H1 (cell line): ENCODE measurements at regions not wholly inside any gene's neighbourhood (a gene's known extent, or its start where the extent isn't known, plus 50 kb on each side); places are given as distances from the start of the nearest gene placed in this dataset.

ENCODE experiments used
- CTCF ChIA-PET: fragments of 300-600 bp; sonication (Branson Sonifier 250); formaldehyde crosslinking; loops from one replicate; lab custom pipeline; 2021; ENCODE audit not compliant: partially characterized antibody; lab: Charles Lee
- POLR2A ChIA-PET: fragments of 300-600 bp; sonication (Branson Sonifier 250); formaldehyde crosslinking; loops from one replicate; lab custom pipeline; 2021; ENCODE audit warnings: inconsistent platforms; ENCODE audit not compliant: partially characterized antibody; lab: Charles Lee
- DNase-seq, 2 experiments: peaks; one replicate each; pipeline versions ENCODE4 v3.0.0 to v3.0.0-alpha.2; 2010 to 2022; ENCODE audit warnings: low spot score in 2 of 2, low read depth in 1 of 2, mixed read lengths in 1 of 2
- FAIRE-seq: peaks from 2 replicates; lab custom pipeline; 2011; peaks lifted over from hg19 to GRCh38; lab: Jason Lieb, UNC
- H2AFZ ChIP-seq: 2 replicates; pipeline ENCODE4 v1.8.1; 2012; ENCODE audit warnings: low read length, inconsistent platforms
- H2AK5ac ChIP-seq: 2 replicates; pipeline ENCODE4 v1.6.1; 2013; ENCODE audit warnings: low read depth, low read length
- H2BK120ac ChIP-seq: replicated peaks from 2 replicates; pipeline ENCODE3; 2013; ENCODE audit warnings: low read depth, low read length, inconsistent platforms
- H2BK12ac ChIP-seq: 2 replicates; pipeline ENCODE4 v1.6.1; 2013; ENCODE audit warnings: low read depth, low read length
- H2BK15ac ChIP-seq: 2 replicates; pipeline ENCODE4 v1.6.1; 2013; ENCODE audit warnings: low read length
- H2BK20ac ChIP-seq: 2 replicates; pipeline ENCODE4 v1.6.1; 2013; ENCODE audit warnings: low read length
- H2BK5ac ChIP-seq: 2 replicates; pipeline ENCODE4 v1.6.1; 2013; ENCODE audit warnings: low read depth, low read length
- H3K14ac ChIP-seq: 2 replicates; pipeline ENCODE4 v1.6.1; 2013; ENCODE audit warnings: inconsistent platforms; ENCODE audit not compliant: insufficient read length
- H3K18ac ChIP-seq: 2 replicates; pipeline ENCODE4 v1.6.1; 2013; ENCODE audit warnings: low read length; ENCODE audit errors: extremely low read depth
- H3K23ac ChIP-seq: 2 replicates; pipeline ENCODE4 v1.6.1; 2013; ENCODE audit warnings: inconsistent platforms; ENCODE audit not compliant: insufficient read length
- H3K23me2 ChIP-seq: 2 replicates; pipeline ENCODE4 v1.6.1; 2013; ENCODE audit warnings: low read depth, low read length
- H3K27ac ChIP-seq: 2 replicates; pipeline ENCODE4 v1.6.1; 2011; ENCODE audit warnings: low read depth, low read length, inconsistent platforms
- H3K27me3 ChIP-seq, 4 experiments: replicated peaks in 1 of 4; 1 replicate in 1 of 4; 2 replicates in 3 of 4; pipeline versions ENCODE4 v1.6.1 to v1.8.1; 2011 to 2013; ENCODE audit warnings: low read length in 3 of 4, mild to moderate bottlenecking in 3 of 4, inconsistent platforms in 2 of 4, mixed read lengths in 2 of 4, moderate library complexity in 1 of 4; ENCODE audit not compliant: control insufficient read depth in 3 of 4, insufficient read depth in 3 of 4; ENCODE audit errors: extremely low read depth in 1 of 4
- H3K36me3 ChIP-seq, 4 experiments: 2 replicates each; pipeline versions ENCODE4 v1.6.1 to v1.8.1; 2011 to 2013; ENCODE audit warnings: mild to moderate bottlenecking in 4 of 4, low read length in 3 of 4, moderate library complexity in 2 of 4, control low read depth in 1 of 4, inconsistent platforms in 1 of 4; ENCODE audit not compliant: insufficient read depth in 4 of 4, control insufficient read depth in 2 of 4
- H3K4ac ChIP-seq: replicated peaks from 2 replicates; pipeline ENCODE3; 2013; ENCODE audit warnings: low read length, low read depth, mixed read lengths, inconsistent platforms; ENCODE audit not compliant: insufficient read length
- H3K4me1 ChIP-seq, 4 experiments: replicated peaks in 1 of 4; 1 replicate in 1 of 4; 2 replicates in 3 of 4; pipeline versions ENCODE4 v1.6.1 to v1.8.1; 2011 to 2013; ENCODE audit warnings: low read length in 3 of 4, inconsistent platforms in 2 of 4, mixed read lengths in 1 of 4; ENCODE audit not compliant: insufficient read depth in 4 of 4, control insufficient read depth in 3 of 4
- H3K4me2 ChIP-seq, 2 experiments: 2 replicates each; pipeline versions ENCODE4 v1.6.1 to v1.8.1; 2011 to 2013; ENCODE audit warnings: low read depth in 2 of 2, low read length in 2 of 2, control low read depth in 1 of 2, inconsistent platforms in 1 of 2, mild to moderate bottlenecking in 1 of 2; ENCODE audit not compliant: insufficient read depth in 1 of 2
- H3K4me3 ChIP-seq, 4 experiments: fragments of 200-600, 300-600 bp in 1 of 4; sonication (generic), shearing (Covaris generic), sonication (Bioruptor Twin) in 1 of 4; 2 replicates each; pipeline versions ENCODE4 v1.5.1 to v1.8.1; 2011 to 2016; ENCODE audit warnings: low read length in 4 of 4, low read depth in 3 of 4, control low read depth in 2 of 4, inconsistent platforms in 2 of 4, mild to moderate bottlenecking in 2 of 4, mixed read lengths in 1 of 4, moderate library complexity in 1 of 4; ENCODE audit not compliant: insufficient read depth in 2 of 4; ENCODE audit errors: extremely low read depth in 1 of 4
- H3K56ac ChIP-seq: replicated peaks from 2 replicates; pipeline ENCODE3; 2013; ENCODE audit warnings: low read depth, mild to moderate bottlenecking, mixed read lengths, low read length, inconsistent platforms; ENCODE audit not compliant: insufficient read length
- H3K79me1 ChIP-seq: 2 replicates; pipeline ENCODE4 v1.6.1; 2013; ENCODE audit warnings: low read depth, low read length, control low read depth
- H3K79me2 ChIP-seq, 2 experiments: 2 replicates each; pipeline versions ENCODE4 v1.6.1 to v1.8.1; 2012 to 2013; ENCODE audit warnings: low read length in 2 of 2, mild to moderate bottlenecking in 2 of 2, inconsistent platforms in 1 of 2; ENCODE audit not compliant: insufficient read depth in 2 of 2, control insufficient read depth in 1 of 2
- H3K9ac ChIP-seq, 4 experiments: replicated peaks in 1 of 4; 1 replicate in 1 of 4; 2 replicates in 3 of 4; pipeline versions ENCODE4 v1.6.1 to v1.8.1; 2011 to 2013; ENCODE audit warnings: low read depth in 3 of 4, low read length in 3 of 4, control low read depth in 2 of 4, mild to moderate bottlenecking in 2 of 4, moderate library complexity in 2 of 4, inconsistent platforms in 1 of 4; ENCODE audit errors: extremely low read depth in 1 of 4
- H3K9me3 ChIP-seq, 2 experiments: 2 replicates each; pipeline versions ENCODE4 v1.6.1 to v1.8.1; 2012 to 2013; ENCODE audit warnings: mild to moderate bottlenecking in 2 of 2, moderate library complexity in 2 of 2, control low read depth in 1 of 2, inconsistent platforms in 1 of 2, low read depth in 1 of 2, low read length in 1 of 2, mixed read lengths in 1 of 2; ENCODE audit not compliant: insufficient read depth in 2 of 2
- H4K20me1 ChIP-seq, 2 experiments: replicated peaks in 1 of 2; 2 replicates each; pipeline versions ENCODE3 to v1.8.1; 2011 to 2013; ENCODE audit warnings: inconsistent platforms in 2 of 2, low read length in 2 of 2, mild to moderate bottlenecking in 1 of 2; ENCODE audit not compliant: insufficient read depth in 2 of 2, control insufficient read depth in 1 of 2
- H4K5ac ChIP-seq: 2 replicates; pipeline ENCODE4 v1.6.1; 2013; ENCODE audit warnings: low read length, low read depth, mixed read lengths, inconsistent platforms; ENCODE audit not compliant: insufficient read length
- H4K8ac ChIP-seq: 2 replicates; pipeline ENCODE4 v1.8.0; 2013; ENCODE audit warnings: mild to moderate bottlenecking, moderate library complexity, low read length, inconsistent platforms; ENCODE audit not compliant: insufficient read depth; ENCODE audit errors: extremely low read depth
- H4K91ac ChIP-seq: replicated peaks from 2 replicates; pipeline ENCODE3; 2013; ENCODE audit warnings: low read length, mixed read lengths, inconsistent platforms; ENCODE audit not compliant: insufficient read length
- GABPA ChIP-seq: IDR thresholded peaks from 2 replicates; pipeline ENCODE4 v1.6.1; 2011; ENCODE audit warnings: mild to moderate bottlenecking, low read length, moderate library complexity, borderline replicate concordance; ENCODE audit not compliant: insufficient read depth
- POLR2A ChIP-seq, 2 experiments: IDR thresholded peaks; 1 replicate in 1 of 2; 2 replicates in 1 of 2; pipeline ENCODE4 v1.6.1; 2011; ENCODE audit warnings: low read depth in 2 of 2, low read length in 2 of 2, mild to moderate bottlenecking in 2 of 2; ENCODE audit errors: control extremely low read depth in 1 of 2
- SIN3A ChIP-seq, 2 experiments: IDR thresholded peaks in 1 of 2; conservative IDR thresholded peaks in 1 of 2; 2 replicates each; pipeline ENCODE4 v1.6.1; 2011 to 2012; ENCODE audit warnings: low read length in 2 of 2, improper control_type of control experiment in 1 of 2, low read depth in 1 of 2, mild to moderate bottlenecking in 1 of 2
- SRF ChIP-seq: IDR thresholded peaks from 2 replicates; pipeline ENCODE4 v1.6.1; 2011; ENCODE audit warnings: mild to moderate bottlenecking, low read depth, low read length, moderate library complexity
- WGBS, 2 experiments: shearing (Covaris generic) in 1 of 2; methylation state at CpG; one replicate each; pipeline versions ENCODE4 v1.1.6 to v1.1.7; 2013 to 2015; ENCODE audit warnings: low lambda C conversion rate in 2 of 2, mixed read lengths in 2 of 2, inconsistent platforms in 1 of 2, low coverage in 1 of 2, missing lambda C conversion rate in 1 of 2; ENCODE audit not compliant: insufficient replicate concordance in 2 of 2, insufficient coverage in 1 of 2, insufficient read length in 1 of 2; ENCODE audit errors: extremely low coverage in 1 of 2, missing lambda C conversion rate in 1 of 2; 5-methylcytosine and 5-hydroxymethylcytosine counted together

DNA sequence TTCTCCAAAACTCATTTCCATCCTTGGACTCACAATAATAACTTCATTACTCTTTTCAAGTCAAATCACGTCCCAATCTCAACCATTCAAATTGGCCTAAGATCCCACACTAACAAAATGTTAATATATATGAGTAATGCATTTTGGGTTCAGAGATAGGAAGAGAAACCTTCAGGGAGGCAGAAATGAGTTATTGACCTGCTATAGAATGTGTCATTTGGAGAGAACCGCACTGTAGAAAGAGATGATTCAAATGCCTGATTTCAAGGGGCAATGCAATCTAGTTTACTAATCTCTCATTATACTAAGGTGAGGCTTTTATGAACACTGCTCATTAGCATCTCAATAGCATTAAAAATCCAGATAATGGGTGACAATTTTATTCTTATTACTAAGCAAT lies 1595.0 kb upstream of the GOT2 start:
- FAIRE-seq = no peak
- no peak overlapping the region for H3K14ac ChIP-seq
- POLR2A ChIA-PET = no interaction called here
- H3K79me2 ChIP-seq = no peaks in the 10 kb centered on the region
- H3K27me3 ChIP-seq = no peaks in the 10 kb centered on the region
- H3K36me3 ChIP-seq = no peaks in the 10 kb centered on the region
- CTCF ChIA-PET = interaction anchor here (1.0 to 1.3 kb wide), 3 partner anchors 12 to 92 kb away, joined by 3 to 4 read pairs (median 3); no protein-coding TSS in a partner anchor
- no peak overlapping the region for H3K4me2 ChIP-seq
- no peaks in the 10 kb centered on the region for H3K23me2 ChIP-seq
- no peak overlapping the region for H4K91ac ChIP-seq
- H3K9ac ChIP-seq = no peak overlapping the region
- H3K4ac ChIP-seq = no peak overlapping the region
- H3K56ac ChIP-seq = no peak overlapping the region
- WGBS, 2 experiments = 95 to 100% methylated on average over 1 to 2 of the region's 2 CpGs
- H2BK5ac ChIP-seq = no peak overlapping the region
- 0 out of 4 replicates have a peak, but pooled peaks cover 0 to 3% of the 10 kb centered on the region in 2 experiments for H3K9me3 ChIP-seq
- H3K23ac ChIP-seq = no peak overlapping the region
- no peak overlapping the region for H3K18ac ChIP-seq
- H2BK20ac ChIP-seq = no peak overlapping the region
- no peak overlapping the region for H4K5ac ChIP-seq
- no peak for DNase-seq
- H3K79me1 ChIP-seq = no peaks in the 10 kb centered on the region
- H2BK15ac ChIP-seq = no peak overlapping the region
- H4K20me1 ChIP-seq = no peaks in the 10 kb centered on the region
- no peak overlapping the region for H3K4me3 ChIP-seq
- H2BK120ac ChIP-seq = no peak overlapping the region
- H2BK12ac ChIP-seq = no peak overlapping the region
- no peaks in the 10 kb centered on the region for H3K4me1 ChIP-seq
- no peak overlapping the region for H2AK5ac ChIP-seq
- no peak overlapping the region for H4K8ac ChIP-seq
- H2AFZ ChIP-seq = no peak overlapping the region
- no peak overlapping the region for H3K27ac ChIP-seq
- no peak for TF ChIP-seq POLR2A (IDR thresholded peaks at IDR 0.05; ENCODE audit: control extremely low read depth in 1 of 2, low read depth in 2 of 2, low read length in 2 of 2)
- no peak for TF ChIP-seq GABPA
- TF ChIP-seq SIN3A (conservative IDR thresholded peaks at IDR 0.05 in 1 of 2, IDR thresholded peaks at IDR 0.05 in 1 of 2; ENCODE audit: low read depth in 1 of 2, low read length in 2 of 2) = no peak
- no peak for TF ChIP-seq SRF
